A673 (cell line): ENCODE measurements at regions not wholly inside any gene's neighbourhood (a gene's known extent, or its start where the extent isn't known, plus 50 kb on each side); places are given as distances from the start of the nearest gene placed in this dataset.

Source experiments
- EZH2 ChIP-seq: fragments of 200-600 bp; sonication (generic); IDR thresholded peaks from 2 replicates; pipeline ENCODE4 v1.6.1; 2017; ENCODE audit warnings: borderline replicate concordance, low read depth, mild to moderate bottlenecking, mixed read lengths, antibody characterized with exemption, low read length; ENCODE audit not compliant: poor library complexity, severe bottlenecking
- TF ChIP-seq, protein P1 (sequence below): fragments of 300-800, 200-600 bp; sonication (generic); conservative IDR thresholded peaks from 2 replicates; pipeline ENCODE4 v1.5.1; 2017; ENCODE audit warnings: low read depth, mild to moderate bottlenecking, antibody characterized with exemption, low read length, moderate library complexity, mixed read lengths

GRCh38 chr18:54509793-54510192 lies 81.3 kb upstream of the DYNAP start:
- TF ChIP-seq, protein P1, sequence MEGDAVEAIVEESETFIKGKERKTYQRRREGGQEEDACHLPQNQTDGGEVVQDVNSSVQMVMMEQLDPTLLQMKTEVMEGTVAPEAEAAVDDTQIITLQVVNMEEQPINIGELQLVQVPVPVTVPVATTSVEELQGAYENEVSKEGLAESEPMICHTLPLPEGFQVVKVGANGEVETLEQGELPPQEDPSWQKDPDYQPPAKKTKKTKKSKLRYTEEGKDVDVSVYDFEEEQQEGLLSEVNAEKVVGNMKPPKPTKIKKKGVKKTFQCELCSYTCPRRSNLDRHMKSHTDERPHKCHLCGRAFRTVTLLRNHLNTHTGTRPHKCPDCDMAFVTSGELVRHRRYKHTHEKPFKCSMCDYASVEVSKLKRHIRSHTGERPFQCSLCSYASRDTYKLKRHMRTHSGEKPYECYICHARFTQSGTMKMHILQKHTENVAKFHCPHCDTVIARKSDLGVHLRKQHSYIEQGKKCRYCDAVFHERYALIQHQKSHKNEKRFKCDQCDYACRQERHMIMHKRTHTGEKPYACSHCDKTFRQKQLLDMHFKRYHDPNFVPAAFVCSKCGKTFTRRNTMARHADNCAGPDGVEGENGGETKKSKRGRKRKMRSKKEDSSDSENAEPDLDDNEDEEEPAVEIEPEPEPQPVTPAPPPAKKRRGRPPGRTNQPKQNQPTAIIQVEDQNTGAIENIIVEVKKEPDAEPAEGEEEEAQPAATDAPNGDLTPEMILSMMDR = no peak
- TF ChIP-seq EZH2 = no peak
